Stimulated activated CD4-positive, alpha-beta T cell treated with anti-CD3 and anti-CD28 coated beads, TNF-alpha, amount 100 ng/mL, for 4 hours (primary cell): ENCODE measurements at regions not wholly inside any gene's neighbourhood (a gene's known extent, or its start where the extent isn't known, plus 50 kb on each side); places are given as distances from the start of the nearest gene placed in this dataset.

Experiments used
- DNase-seq, 3 experiments: peaks; one replicate each; pipeline ENCODE4 v3.0.0-alpha.2; 2020; ENCODE audit warnings: low read depth in 3 of 3

- DNase-seq, result no peak
Measured at GRCh38 chr2:21620771-21621170, 497.0 kb downstream of the TDRD15 start.

DNA sequence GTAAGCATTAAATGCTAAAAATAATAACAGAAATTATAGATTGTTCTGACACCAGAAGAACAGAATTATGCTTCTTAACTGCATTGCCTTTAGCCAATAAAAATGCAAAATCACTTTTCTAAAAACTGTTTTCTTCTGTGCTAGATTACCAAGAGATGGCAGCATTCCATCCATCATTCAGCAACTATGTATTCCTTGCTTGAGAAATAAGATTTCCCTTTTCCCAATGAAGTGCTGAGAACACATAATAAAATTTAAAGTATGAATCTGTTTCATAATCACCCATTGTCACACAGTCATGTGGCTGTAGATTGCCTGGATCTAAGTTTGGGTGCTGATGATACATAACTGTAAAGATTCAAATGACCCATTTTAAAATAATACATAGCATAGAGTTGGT is 504.2 kb downstream of the TDRD15 start:
- no peak for DNase-seq

GRCh38 chr2:21633015-21633414 is 509.2 kb downstream of the TDRD15 start:
- DNase-seq, result no peak

DNA sequence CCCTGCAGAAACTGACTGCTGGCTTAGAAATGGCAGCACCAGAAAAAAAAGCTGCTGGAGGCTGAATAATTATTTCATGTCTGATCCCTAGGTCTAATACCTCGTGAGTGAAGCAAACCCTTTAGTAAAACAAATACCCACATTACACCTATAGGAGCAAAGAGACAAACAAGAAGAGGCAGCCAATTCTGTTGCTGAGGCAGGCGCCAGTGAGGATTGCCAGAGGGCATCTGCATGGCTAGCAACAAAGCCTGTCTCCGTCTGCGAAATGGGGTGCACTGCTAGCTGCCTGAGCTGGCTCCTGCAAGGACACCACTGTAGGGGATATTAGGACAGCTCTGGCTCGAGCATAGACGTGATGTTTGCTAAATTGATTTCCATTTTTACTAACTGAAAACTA is 509.7 kb downstream of the TDRD15 start:
- DNase-seq, result no peak

GRCh38 chr2:21633911-21634310 is 510.1 kb downstream of the TDRD15 start:
- no peak for DNase-seq

GRCh38 chr2:21640046-21640445 is 516.3 kb downstream of the TDRD15 start:
- DNase-seq, result no peak

DNA sequence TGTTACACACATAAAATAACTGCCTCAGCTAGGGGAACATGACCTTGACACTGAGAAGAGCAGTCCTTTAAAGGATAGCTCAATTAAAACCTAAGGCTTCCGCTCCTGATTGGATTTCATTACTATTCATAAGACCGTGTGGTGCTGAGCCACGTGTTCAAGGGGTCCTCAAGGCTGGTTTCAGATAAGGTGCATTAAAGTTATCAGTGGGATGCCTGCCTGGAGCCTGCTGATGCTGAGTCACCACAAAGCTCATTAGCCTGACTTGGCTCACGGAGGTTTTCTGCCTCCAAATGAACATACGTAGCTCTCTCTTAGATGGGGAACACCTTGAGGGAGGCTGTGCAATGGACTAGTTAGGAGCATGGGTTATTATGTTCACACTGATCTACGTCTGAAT is 518.9 kb downstream of the TDRD15 start:
- no peak for DNase-seq

- no peak for DNase-seq
Measured at GRCh38 chr2:21643180-21643579, 519.4 kb downstream of the TDRD15 start.

- DNase-seq, result no peak
Measured at GRCh38 chr2:21644266-21644665, 520.5 kb downstream of the TDRD15 start.

- no peak for DNase-seq
Measured at GRCh38 chr2:21646345-21646744, 522.6 kb downstream of the TDRD15 start.

DNA sequence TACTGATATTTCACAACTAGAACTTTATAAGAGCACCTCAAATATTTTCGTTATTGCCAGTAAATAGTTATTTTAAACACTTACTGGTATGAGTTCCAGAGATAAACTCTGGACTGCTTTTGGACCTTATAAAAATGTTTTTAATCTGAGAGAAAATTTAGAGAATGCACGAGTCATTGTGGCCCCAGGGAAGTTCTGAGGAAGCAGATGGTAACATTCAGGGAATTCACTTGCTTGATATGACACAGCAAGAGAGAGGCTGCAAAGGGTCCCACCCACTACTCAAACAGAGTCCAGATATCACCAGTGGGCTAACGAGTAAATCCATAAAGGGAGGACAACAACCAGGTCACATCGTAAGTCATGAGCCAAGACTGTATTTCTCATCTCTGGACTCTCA is 526.8 kb downstream of the TDRD15 start:
- DNase-seq, result no peak

DNA sequence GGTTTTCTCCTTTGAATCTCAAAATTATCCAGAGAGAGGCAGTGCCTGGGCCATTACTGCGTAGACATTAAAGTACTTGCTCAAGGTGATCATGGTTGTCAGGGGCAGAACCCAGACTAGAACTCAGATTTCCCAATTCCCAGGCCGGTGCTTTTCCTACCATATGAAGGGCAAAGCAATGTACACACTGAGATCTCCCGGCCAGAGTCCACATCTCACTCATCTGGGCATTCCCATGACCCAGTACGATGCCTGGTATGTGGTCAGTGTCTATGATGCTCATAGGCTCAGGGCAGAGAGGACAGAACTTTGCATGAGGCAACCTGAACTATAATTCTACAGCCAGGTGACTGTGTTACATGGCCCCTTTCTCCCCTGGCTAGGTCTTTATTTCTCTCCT is 531.4 kb downstream of the TDRD15 start:
- no peak for DNase-seq

- DNase-seq, result no peak
Measured at GRCh38 chr2:21656330-21657075, 532.7 kb downstream of the TDRD15 start.

- DNase-seq, result no peak
Measured at GRCh38 chr2:21657445-21657844, 533.7 kb downstream of the TDRD15 start.

DNA sequence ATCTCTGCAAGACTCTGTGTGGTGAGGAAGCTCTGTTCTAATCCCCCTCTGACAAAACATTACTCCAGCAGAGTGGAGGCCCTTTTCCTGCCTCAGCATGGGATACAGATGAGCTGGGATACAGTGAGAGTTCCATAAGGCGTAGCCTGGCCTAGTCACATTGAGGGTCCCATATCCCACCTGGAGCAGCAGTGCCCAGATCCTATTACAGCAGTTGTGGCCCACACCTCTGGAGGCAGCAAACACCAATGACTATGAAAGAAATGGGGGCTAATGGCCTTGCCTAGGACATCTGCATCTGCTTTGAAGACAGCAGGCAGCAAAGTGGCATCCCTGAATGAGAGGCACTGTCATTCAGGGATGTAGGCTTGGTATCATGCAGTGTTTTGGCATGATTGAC is 534.5 kb downstream of the TDRD15 start:
- DNase-seq, result no peak

DNA sequence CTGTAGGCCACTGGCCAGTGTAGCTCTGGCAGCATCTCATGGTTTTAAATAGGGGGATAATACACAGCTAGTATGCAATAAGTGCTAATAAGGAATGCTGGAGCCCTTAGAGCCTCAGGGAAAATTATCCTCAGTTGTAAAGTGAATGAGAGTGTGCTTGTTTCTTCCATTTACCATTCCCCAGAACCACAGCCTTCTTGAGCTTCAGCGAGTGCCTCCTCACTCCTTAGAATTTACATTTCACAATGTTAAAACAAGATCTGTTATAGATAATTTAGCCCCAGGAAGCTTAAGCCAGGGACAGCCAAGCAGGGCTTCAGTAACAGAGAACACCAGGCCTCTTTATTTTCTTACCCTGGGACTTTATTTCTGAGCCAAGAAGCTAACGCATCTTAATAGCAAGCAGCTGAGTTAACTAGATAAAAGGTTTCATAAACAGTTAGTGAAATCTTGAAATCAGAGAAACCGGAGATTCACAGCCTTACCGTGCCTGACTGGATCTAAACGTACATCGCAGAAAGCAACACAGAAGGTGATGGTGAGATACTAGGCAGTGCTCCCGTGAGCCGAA is 535.2 kb downstream of the TDRD15 start:
- no peak for DNase-seq

DNA sequence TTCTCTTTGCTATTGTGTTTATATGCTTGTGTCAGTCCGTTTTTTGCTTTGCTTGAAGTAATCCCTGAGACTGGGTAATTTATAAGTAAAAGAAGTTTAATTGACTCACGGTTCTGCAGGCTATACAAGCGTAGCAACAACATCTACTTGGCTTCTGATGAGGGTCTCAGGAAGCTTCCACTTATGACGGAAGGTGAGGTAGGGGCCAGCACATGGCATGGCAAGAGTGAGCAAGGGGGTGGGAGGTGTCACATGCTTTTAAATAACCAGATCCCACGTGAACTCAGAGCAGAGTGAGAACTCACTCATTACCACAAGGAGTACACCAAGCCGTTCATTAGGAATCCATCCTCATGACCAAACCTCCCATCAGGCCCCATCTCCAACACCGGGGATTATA is 540.3 kb downstream of the TDRD15 start:
- no peak for DNase-seq

GRCh38 chr2:21667638-21668037 is 543.9 kb downstream of the TDRD15 start:
- no peak for DNase-seq

DNA sequence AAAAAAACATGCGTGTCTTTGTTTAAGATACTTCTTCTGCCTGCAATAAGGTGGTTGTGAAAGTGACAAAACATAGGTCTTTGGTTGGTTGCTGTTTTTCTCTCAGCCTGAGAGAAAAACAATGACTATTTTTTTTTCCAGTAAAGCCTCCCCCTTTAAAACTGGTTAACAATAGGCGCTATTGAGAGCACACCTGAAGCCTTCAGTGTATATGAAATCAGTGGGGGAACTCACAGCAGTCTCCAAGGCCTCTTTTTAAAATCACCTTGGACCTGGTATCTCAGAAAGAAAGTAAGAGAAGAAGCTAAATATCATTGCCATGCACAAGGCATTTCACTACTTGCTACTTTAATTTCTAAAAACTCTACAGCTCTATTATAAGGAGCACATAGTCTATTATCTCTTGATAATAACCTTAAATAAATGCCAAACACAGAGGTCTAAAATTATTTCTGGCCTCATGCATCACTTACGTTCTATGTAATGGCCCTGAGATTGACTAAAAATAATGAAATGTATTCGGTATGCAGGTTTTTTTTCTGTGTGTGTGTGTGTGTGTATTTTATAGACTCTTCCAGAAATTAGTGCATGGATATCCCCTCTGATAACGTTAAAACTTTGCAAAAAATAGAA is 544.4 kb downstream of the TDRD15 start:
- no peak for DNase-seq

DNA sequence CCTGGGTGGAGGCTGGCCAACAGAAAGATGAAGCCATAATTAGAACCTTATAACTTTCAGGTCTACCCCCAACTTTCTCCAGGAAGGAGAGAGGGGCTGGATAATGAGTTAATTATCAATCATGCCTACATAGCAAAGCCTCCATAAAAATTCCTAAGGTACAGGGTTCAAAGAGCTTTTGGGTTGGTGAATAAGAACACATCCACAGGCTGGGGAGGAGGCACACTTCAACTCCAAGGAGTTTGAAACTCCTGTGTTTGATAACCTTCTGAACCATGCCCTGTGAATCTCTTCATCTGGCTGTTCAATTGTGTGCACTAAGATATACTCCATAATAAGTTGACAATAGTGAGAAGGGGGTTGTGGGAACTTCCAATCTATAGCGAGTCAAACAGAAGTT is 552.3 kb downstream of the TDRD15 start:
- DNase-seq, result no peak

DNA sequence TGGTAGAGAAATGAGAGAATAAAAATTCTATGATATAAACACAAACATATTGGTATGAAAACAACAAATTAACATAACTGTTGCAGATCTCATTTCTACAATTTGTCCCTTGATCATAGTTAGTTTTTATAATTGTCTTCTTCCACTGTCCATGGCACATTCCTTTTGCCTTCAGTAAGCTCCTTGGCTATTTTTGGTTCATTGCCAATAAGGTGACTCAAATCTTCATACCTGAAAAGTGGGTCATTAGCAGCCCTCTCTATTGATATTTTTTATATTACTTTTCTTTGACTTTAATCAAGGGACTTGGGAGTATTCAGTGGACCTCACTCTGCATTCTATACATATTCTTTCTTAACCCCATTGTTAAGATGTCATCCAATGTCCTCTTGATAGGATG is 552.9 kb downstream of the TDRD15 start:
- DNase-seq, result no peak

DNA sequence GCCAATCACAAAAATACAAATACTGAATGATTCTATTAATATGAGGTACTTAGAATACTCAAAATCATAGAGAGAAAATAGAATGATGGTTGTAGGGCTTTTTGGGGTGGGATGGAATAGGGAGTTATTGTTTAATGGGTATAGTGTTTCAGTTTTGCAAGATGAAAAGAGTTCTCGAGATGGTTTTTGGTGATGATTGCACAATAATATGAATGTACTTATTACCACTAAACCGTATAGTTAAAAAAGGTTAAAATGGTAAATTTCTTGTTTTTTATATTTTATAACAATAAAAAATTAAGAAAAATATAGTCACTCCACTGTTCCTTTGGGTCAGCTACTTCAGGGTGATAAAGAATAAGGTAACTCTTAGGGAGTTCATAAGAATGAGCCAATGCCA is 560.1 kb downstream of the TDRD15 start:
- DNase-seq, result no peak

- no peak for DNase-seq
Measured at GRCh38 chr2:21687589-21687988, 563.8 kb downstream of the TDRD15 start.
